Activated B cell treated with CpG ODN at 0.5 μM for 24 hours (primary cell): ENCODE measurements at regions not wholly inside any gene's neighbourhood (a gene's known extent, or its start where the extent isn't known, plus 50 kb on each side); places are given as distances from the start of the nearest gene placed in this dataset.

Experiments
- ATAC-seq: fragments of 200-7000 bp; cut with Tn5 transposase; one replicate; pipeline ENCODE4 v1.10.0; 2021; ENCODE audit warnings: low read depth, mild to moderate bottlenecking, moderate library complexity
- CTCF ChIA-PET: fragments of 350-600 bp; sonication (Branson Sonifier 250); formaldehyde crosslinking; loops from one replicate; lab custom pipeline; 2021; ENCODE audit warnings: antibody characterized with exemption; lab: Charles Lee
- POLR2A ChIA-PET: fragments of 350-600 bp; sonication (Branson Sonifier 250); formaldehyde crosslinking; loops from one replicate; lab custom pipeline; 2021; ENCODE audit warnings: antibody characterized with exemption; lab: Charles Lee
- DNase-seq: peaks from one replicate; pipeline ENCODE4 v3.0.0; 2022
- H3K27ac Mint-ChIP-seq: one replicate; pipeline ENCODE4 v1.8.0; 2020; ENCODE audit warnings: mixed read lengths
- H3K27me3 Mint-ChIP-seq: one replicate; pipeline ENCODE4 v1.8.0; 2021; ENCODE audit warnings: mixed read lengths
- H3K36me3 Mint-ChIP-seq: one replicate; pipeline ENCODE4 v1.8.0; 2021; ENCODE audit warnings: low read depth, mixed read lengths
- H3K4me1 Mint-ChIP-seq: one replicate; pipeline ENCODE4 v1.8.0; 2021; ENCODE audit warnings: mixed read lengths
- H3K4me3 Mint-ChIP-seq: one replicate; pipeline ENCODE4 v1.8.0; 2020; ENCODE audit warnings: mild to moderate bottlenecking, mixed read lengths
- H3K9me3 Mint-ChIP-seq: one replicate; pipeline ENCODE4 v1.8.0; 2020; ENCODE audit warnings: mixed read lengths
- CTCF ChIP-seq: fragments of 200-600 bp; IDR thresholded peaks from one replicate; pipeline ENCODE4 v1.8.0; 2022; ENCODE audit warnings: antibody characterized with exemption, mild to moderate bottlenecking
- intact Hi-C: fragments of 100-400 bp; cut with micrococcal nuclease; formaldehyde crosslinking; loops from one replicate; pipeline ENCODE4 v1.15.1; 2024

DNA sequence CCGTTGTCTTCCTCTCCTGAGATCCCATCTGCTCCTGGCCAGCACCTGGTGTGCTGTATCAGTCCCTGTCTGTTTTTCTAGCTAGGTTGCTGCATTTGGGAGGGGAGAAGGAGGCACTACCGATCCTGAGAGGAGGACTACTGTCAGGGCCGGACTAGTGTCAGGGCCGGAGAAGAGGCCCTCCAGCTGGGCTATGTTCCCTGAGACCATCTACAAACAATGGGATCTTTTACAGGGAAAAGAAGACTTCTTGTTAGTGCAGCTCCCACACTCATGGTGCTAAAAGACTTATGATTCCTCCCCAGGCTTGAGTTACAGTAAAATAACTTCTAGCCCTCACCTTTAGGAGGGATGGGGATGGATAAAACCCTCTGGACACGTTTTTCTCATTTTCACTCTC lies 141.0 kb upstream of the TNR start:
- H3K4me1 Mint-ChIP-seq = no peaks in the 10 kb centered on the region
- H3K9me3 Mint-ChIP-seq = no peaks in the 10 kb centered on the region
- intact Hi-C loops = no loop called here
- H3K4me3 Mint-ChIP-seq = no peak overlapping the region
- H3K27me3 Mint-ChIP-seq = peaks cover 3% of the 10 kb centered on the region
- CTCF ChIA-PET = no interaction called here
- no peak for DNase-seq
- H3K36me3 Mint-ChIP-seq = no peaks in the 10 kb centered on the region
- TF ChIP-seq CTCF = no peak
- ATAC-seq = no peak
- POLR2A ChIA-PET = no interaction called here
- H3K27ac Mint-ChIP-seq = no peak overlapping the region

GRCh38 chr1:175882192-175882591 lies 138.8 kb upstream of the TNR start:
- Mint-ChIP-seq H3K27me3 (no peaks in the 10 kb centered on the region), H3K27ac (no peak overlapping the region), H3K9me3 (no peaks in the 10 kb centered on the region), H3K4me1 (no peaks in the 10 kb centered on the region), H3K4me3 (no peak overlapping the region), H3K36me3 (no peaks in the 10 kb centered on the region)
- no peak for TF ChIP-seq CTCF
- DNase-seq (no peak), ATAC-seq (no peak)
- CTCF ChIA-PET = no interaction called here
- POLR2A ChIA-PET = no interaction called here
- intact Hi-C loops = no loop called here

GRCh38 chr1:175881246-175881976 lies 138.0 kb upstream of the TNR start:
- intact Hi-C loops = no loop called here
- Mint-ChIP-seq H3K4me3 (no peak overlapping the region), H3K4me1 (no peaks in the 10 kb centered on the region), H3K36me3 (no peaks in the 10 kb centered on the region), H3K27me3 (no peaks in the 10 kb centered on the region), H3K27ac (no peak overlapping the region), H3K9me3 (no peaks in the 10 kb centered on the region)
- ATAC-seq (no peak), DNase-seq (no peak)
- ChIA-PET CTCF (no interaction called here), POLR2A (no interaction called here)
- no peak for TF ChIP-seq CTCF

- Mint-ChIP-seq H3K27ac (no peak overlapping the region), H3K4me1 (no peaks in the 10 kb centered on the region), H3K4me3 (no peak overlapping the region), H3K36me3 (no peaks in the 10 kb centered on the region), H3K9me3 (no peaks in the 10 kb centered on the region), H3K27me3 (no peaks in the 10 kb centered on the region)
- no peak for DNase-seq
- CTCF ChIA-PET = no interaction called here
- intact Hi-C loops = no loop called here
- ATAC-seq = no peak
- no peak for TF ChIP-seq CTCF
- POLR2A ChIA-PET = no interaction called here
Measured at GRCh38 chr1:175878775-175879174, 135.4 kb upstream of the TNR start.

GRCh38 chr1:175877939-175878737 lies 134.7 kb upstream of the TNR start:
- no peak for TF ChIP-seq CTCF
- Mint-ChIP-seq H3K36me3 (no peaks in the 10 kb centered on the region), H3K27ac (no peak overlapping the region), H3K27me3 (no peaks in the 10 kb centered on the region), H3K4me3 (no peak overlapping the region), H3K4me1 (no peaks in the 10 kb centered on the region), H3K9me3 (no peaks in the 10 kb centered on the region)
- intact Hi-C loops = no loop called here
- CTCF ChIA-PET = no interaction called here
- POLR2A ChIA-PET = no interaction called here
- ATAC-seq = no peak
- DNase-seq = no peak
